ENCODE measurements at regions not wholly inside any gene's neighbourhood (a gene's known extent, or its start where the extent isn't known, plus 50 kb on each side); places are given as distances from the start of the nearest gene placed in this dataset.

- ATAC-seq (no peak), DNase-seq (ENCODE audit: low spot score) (no peak)
- H3K27me3 Mint-ChIP-seq (ENCODE audit: low read depth) = no peaks in the 10 kb centered on the region
- TF ChIP-seq CREB1 (CRISPR knock-in tag; IDR thresholded peaks at IDR 0.05) (no peak), HMGXB4 (CRISPR knock-in tag; IDR thresholded peaks at IDR 0.05) (no peak), SMAD4 (CRISPR knock-in tag; IDR thresholded peaks at IDR 0.05) (no peak), PREB (CRISPR knock-in tag; IDR thresholded peaks at IDR 0.05; ENCODE audit: borderline replicate concordance) (no peak), MYBL2 (CRISPR knock-in tag; IDR thresholded peaks at IDR 0.05) (no peak), ERG (CRISPR knock-in tag; IDR thresholded peaks at IDR 0.05) (no peak), PRDM15 (CRISPR knock-in tag; IDR thresholded peaks at IDR 0.05) (no peak), FOXK1 (CRISPR knock-in tag; IDR thresholded peaks at IDR 0.05) (no peak), OVOL2 (CRISPR knock-in tag; IDR thresholded peaks at IDR 0.05; ENCODE audit: borderline replicate concordance) (no peak), NR3C1 (CRISPR knock-in tag; conservative IDR thresholded peaks at IDR 0.05; ENCODE audit: low read depth) (no peak), NR1H2 (CRISPR knock-in tag; IDR thresholded peaks at IDR 0.05) (no peak), ZNF138 (CRISPR knock-in tag; conservative IDR thresholded peaks at IDR 0.05) (no peak), ZNF425 (CRISPR knock-in tag; conservative IDR thresholded peaks at IDR 0.05) (no peak), AFF4 (CRISPR knock-in tag; IDR thresholded peaks at IDR 0.05; ENCODE audit: borderline replicate concordance) (no peak), ATF6 (CRISPR knock-in tag; IDR thresholded peaks at IDR 0.05) (no peak), ELF4 (CRISPR knock-in tag; IDR thresholded peaks at IDR 0.05; ENCODE audit: low read depth) (no peak), E2F1 (CRISPR knock-in tag; IDR thresholded peaks at IDR 0.05) (no peak), SOX15 (CRISPR knock-in tag; IDR thresholded peaks at IDR 0.05) (no peak), NR2C2 (CRISPR knock-in tag; IDR thresholded peaks at IDR 0.05) (no peak), ZNF671 (CRISPR knock-in tag; IDR thresholded peaks at IDR 0.05) (no peak)
- H3K4me1 Mint-ChIP-seq = peaks cover 7% of the 10 kb centered on the region
- 0 out of 2 replicates have a peak, but pooled peaks cover 4% of the 10 kb centered on the region for H3K9me3 Mint-ChIP-seq
- H3K36me3 Mint-ChIP-seq = peaks cover under 1% of the 10 kb centered on the region; the same call in 1 of the 2 replicates
- H3K27ac Mint-ChIP-seq = no peak overlapping the region
- POLR2A ChIA-PET = no interaction called here
- no peak overlapping the region for H3K4me3 Mint-ChIP-seq
- CTCF ChIA-PET = no interaction called here
Observed at GRCh38 chr10:3924344-3924743, 139.3 kb upstream of the KLF6 start.
